Amniotic stem cell (primary cell): ENCODE measurements at regions not wholly inside any gene's neighbourhood (a gene's known extent, or its start where the extent isn't known, plus 50 kb on each side); places are given as distances from the start of the nearest gene placed in this dataset.

ENCODE experiments used
- DNase-seq: peaks from one replicate; lab custom pipeline; 2025; lab: John Stamatoyannopoulos, UW

GRCh38 chr16:51900221-51900780 is 646.6 kb downstream of the TOX3 start:
- DNase-seq: no peak

- no peak for DNase-seq
These were observed 648.1 kb downstream of the TOX3 start for GRCh38 chr16:51898872-51899271.

- no peak for DNase-seq
These were observed 650.9 kb downstream of the TOX3 start for GRCh38 chr16:51896013-51896412.

GRCh38 chr16:51892293-51893007 is 654.5 kb downstream of the TOX3 start:
- DNase-seq: no peak

GRCh38 chr16:51888534-51888933 is 658.4 kb downstream of the TOX3 start:
- DNase-seq: no peak

GRCh38 chr16:51888016-51888415 is 658.9 kb downstream of the TOX3 start:
- no peak for DNase-seq

- DNase-seq: no peak
These were observed 660.5 kb downstream of the TOX3 start for GRCh38 chr16:51886456-51886855.

GRCh38 chr16:51884773-51885172 is 662.2 kb downstream of the TOX3 start:
- no peak for DNase-seq

- DNase-seq: no peak
These were observed 665.2 kb downstream of the TOX3 start for GRCh38 chr16:51881731-51882130.

- DNase-seq: peak; percentile 28
These were observed 666.2 kb downstream of the TOX3 start for GRCh38 chr16:51880776-51881175.

- DNase-seq: no peak
These were observed 669.3 kb downstream of the TOX3 start for GRCh38 chr16:51877686-51878085.

GRCh38 chr16:51876934-51877333 is 670.0 kb downstream of the TOX3 start:
- DNase-seq: no peak

GRCh38 chr16:51876601-51876875 is 670.4 kb downstream of the TOX3 start:
- DNase-seq: no peak

- DNase-seq: no peak
These were observed 670.9 kb downstream of the TOX3 start for GRCh38 chr16:51875834-51876600.

GRCh38 chr16:51872524-51872923 is 674.4 kb downstream of the TOX3 start:
- DNase-seq: no peak

- DNase-seq: no peak
These were observed 676.6 kb downstream of the TOX3 start for GRCh38 chr16:51870296-51870854.

- no peak for DNase-seq
These were observed 677.8 kb downstream of the TOX3 start for GRCh38 chr16:51869176-51869575.

- DNase-seq: no peak
These were observed 678.3 kb downstream of the TOX3 start for GRCh38 chr16:51868631-51869030.

GRCh38 chr16:51867386-51868065 is 679.4 kb downstream of the TOX3 start:
- DNase-seq: no peak

GRCh38 chr16:51864575-51864974 is 682.4 kb downstream of the TOX3 start:
- DNase-seq: no peak

- DNase-seq: no peak
These were observed 692.5 kb downstream of the TOX3 start for GRCh38 chr16:51854401-51854951.

- DNase-seq: no peak
These were observed 693.4 kb downstream of the TOX3 start for GRCh38 chr16:51853586-51853985.
